ENCODE measurements at regions not wholly inside any gene's neighbourhood (a gene's known extent, or its start where the extent isn't known, plus 50 kb on each side); places are given as distances from the start of the nearest gene placed in this dataset.

DNA sequence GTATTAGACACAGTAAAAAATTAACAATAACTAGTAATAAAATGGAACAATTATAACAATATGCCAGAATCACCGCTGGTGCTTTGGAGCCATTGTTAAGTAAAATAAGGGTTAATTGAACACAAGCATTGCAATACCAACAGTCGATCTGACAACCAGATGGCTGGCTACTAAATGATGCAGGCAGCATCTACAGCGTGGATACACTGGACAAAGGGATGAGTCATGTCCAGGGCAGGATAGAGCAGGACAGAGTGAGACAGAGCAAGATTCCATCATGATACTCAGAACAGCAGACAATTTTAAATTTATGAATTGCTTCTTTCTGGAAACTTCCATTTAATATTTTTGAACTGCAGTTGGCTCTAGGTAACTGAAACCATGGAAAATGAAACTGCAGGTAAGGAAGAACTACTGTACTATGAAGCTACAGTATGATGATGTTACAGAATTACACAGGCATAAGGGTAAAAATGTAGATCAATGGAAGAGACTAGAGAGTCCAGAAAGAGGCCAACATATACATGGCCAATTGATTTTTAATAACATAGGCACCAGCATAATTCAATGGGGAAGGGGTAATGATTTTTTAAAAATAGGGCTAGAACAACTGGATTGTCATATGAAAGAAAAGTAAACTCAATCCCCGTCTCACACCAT, 168.7 kb downstream of the RRAGC start:
- TF ChIP-seq, protein P1, sequence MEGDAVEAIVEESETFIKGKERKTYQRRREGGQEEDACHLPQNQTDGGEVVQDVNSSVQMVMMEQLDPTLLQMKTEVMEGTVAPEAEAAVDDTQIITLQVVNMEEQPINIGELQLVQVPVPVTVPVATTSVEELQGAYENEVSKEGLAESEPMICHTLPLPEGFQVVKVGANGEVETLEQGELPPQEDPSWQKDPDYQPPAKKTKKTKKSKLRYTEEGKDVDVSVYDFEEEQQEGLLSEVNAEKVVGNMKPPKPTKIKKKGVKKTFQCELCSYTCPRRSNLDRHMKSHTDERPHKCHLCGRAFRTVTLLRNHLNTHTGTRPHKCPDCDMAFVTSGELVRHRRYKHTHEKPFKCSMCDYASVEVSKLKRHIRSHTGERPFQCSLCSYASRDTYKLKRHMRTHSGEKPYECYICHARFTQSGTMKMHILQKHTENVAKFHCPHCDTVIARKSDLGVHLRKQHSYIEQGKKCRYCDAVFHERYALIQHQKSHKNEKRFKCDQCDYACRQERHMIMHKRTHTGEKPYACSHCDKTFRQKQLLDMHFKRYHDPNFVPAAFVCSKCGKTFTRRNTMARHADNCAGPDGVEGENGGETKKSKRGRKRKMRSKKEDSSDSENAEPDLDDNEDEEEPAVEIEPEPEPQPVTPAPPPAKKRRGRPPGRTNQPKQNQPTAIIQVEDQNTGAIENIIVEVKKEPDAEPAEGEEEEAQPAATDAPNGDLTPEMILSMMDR (IDR thresholded peaks at IDR 0.05): no peak
- no peak for TF ChIP-seq EP300 (IDR thresholded peaks at IDR 0.05)
- no peak for TF ChIP-seq POLR2AphosphoS5 (IDR thresholded peaks at IDR 0.05)
